ENCODE measurements at regions not wholly inside any gene's neighbourhood (a gene's known extent, or its start where the extent isn't known, plus 50 kb on each side); places are given as distances from the start of the nearest gene placed in this dataset.

DNA sequence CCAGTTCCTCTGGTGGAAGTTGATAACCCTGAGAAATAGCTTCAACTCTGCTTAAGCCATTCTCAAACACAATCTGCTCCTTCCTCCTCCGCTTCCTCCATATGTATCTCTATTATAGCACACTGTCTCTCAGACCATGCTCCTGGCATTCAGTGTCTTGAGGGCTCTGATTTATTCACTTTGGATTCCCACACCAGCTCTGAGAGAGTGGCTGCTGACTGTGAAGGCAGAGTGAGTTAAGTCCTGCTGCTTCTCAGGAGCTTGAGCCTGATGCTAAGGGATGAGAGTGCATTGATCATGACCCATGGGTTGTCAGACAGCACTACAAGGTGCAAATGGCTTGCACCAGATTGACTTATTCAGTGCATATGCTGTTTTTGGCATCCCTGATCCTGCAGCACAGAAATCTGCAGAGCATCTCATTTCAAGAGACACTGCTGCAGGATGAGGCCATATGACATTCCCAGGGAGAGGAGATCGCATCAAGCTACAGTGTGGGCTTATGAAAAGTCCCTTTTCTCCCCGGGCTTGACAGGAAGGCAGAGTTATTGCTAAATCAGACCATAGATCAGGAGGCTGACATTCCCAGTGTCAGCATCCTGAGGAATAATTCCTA, 500.5 kb upstream of the RAB6C start:
- TF ChIP-seq, protein P1, sequence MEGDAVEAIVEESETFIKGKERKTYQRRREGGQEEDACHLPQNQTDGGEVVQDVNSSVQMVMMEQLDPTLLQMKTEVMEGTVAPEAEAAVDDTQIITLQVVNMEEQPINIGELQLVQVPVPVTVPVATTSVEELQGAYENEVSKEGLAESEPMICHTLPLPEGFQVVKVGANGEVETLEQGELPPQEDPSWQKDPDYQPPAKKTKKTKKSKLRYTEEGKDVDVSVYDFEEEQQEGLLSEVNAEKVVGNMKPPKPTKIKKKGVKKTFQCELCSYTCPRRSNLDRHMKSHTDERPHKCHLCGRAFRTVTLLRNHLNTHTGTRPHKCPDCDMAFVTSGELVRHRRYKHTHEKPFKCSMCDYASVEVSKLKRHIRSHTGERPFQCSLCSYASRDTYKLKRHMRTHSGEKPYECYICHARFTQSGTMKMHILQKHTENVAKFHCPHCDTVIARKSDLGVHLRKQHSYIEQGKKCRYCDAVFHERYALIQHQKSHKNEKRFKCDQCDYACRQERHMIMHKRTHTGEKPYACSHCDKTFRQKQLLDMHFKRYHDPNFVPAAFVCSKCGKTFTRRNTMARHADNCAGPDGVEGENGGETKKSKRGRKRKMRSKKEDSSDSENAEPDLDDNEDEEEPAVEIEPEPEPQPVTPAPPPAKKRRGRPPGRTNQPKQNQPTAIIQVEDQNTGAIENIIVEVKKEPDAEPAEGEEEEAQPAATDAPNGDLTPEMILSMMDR (optimal IDR thresholded peaks at IDR 0.05 in 1 of 3, IDR thresholded peaks at IDR 0.05 in 1 of 3, conservative IDR thresholded peaks at IDR 0.05 in 1 of 3; ENCODE audit: extremely low read depth in 1 of 3, insufficient read depth in 2 of 3, low read length in 3 of 3) = no peak
- no peak for TF ChIP-seq EZH2 (IDR thresholded peaks at IDR 0.05; ENCODE audit: low read length)
